Esophagus muscularis mucosa (tissue), 4 donors: ENCODE measurements at regions not wholly inside any gene's neighbourhood (a gene's known extent, or its start where the extent isn't known, plus 50 kb on each side); places are given as distances from the start of the nearest gene placed in this dataset.

Experiments
- DNase-seq: peaks from one replicate; pipeline ENCODE4 v3.0.0-alpha.2; 2017; ENCODE audit errors: extremely low spot score
- H3K27ac ChIP-seq, 4 donors: fragments of 200-600 bp; sonication (generic); replicated peaks in 1 of 4; 1 replicate in 3 of 4; 2 replicates in 1 of 4; pipeline ENCODE4 v1.5.1; 2016 to 2019; ENCODE audit warnings: mild to moderate bottlenecking in 1 of 4
- H3K27me3 ChIP-seq, 4 donors: fragments of 200-600 bp; sonication (generic); one replicate each; pipeline versions ENCODE4 v1.5.1 to v1.6.0; 2016 to 2019
- H3K36me3 ChIP-seq, 4 donors: fragments of 200-600 bp; sonication (generic); one replicate each; pipeline ENCODE4 v1.5.1; 2016 to 2019
- H3K4me1 ChIP-seq, 4 donors: fragments of 200-600 bp; sonication (generic); one replicate each; pipeline ENCODE4 v1.5.1; 2016 to 2019
- H3K4me3 ChIP-seq, 4 donors: fragments of 200-600 bp; sonication (generic); 1 replicate in 2 of 4; 2 replicates in 2 of 4; pipeline ENCODE4 v1.5.1; 2016 to 2019; ENCODE audit warnings: mild to moderate bottlenecking in 4 of 4, moderate library complexity in 1 of 4
- H3K9me3 ChIP-seq, 4 donors: fragments of 200-600 bp; sonication (generic); 1 replicate in 3 of 4; 2 replicates in 1 of 4; pipeline ENCODE4 v1.5.1; 2016 to 2019
- CTCF ChIP-seq, 3 experiments: fragments of 200-600 bp in 2 of 3; fragments of 450-650 bp in 1 of 3; sonication (generic) in 2 of 3; IDR thresholded peaks; one replicate each; pipeline ENCODE4 v1.5.1; 2017 to 2019; ENCODE audit warnings: antibody characterized with exemption in 3 of 3, mild to moderate bottlenecking in 2 of 3, moderate library complexity in 1 of 3
- EP300 ChIP-seq: sonication (generic); formaldehyde crosslinking; IDR thresholded peaks from one replicate; pipeline ENCODE4 v1.6.1; 2017; ENCODE audit warnings: antibody characterized with exemption
- POLR2A ChIP-seq: fragments of 450-650 bp; IDR thresholded peaks from one replicate; pipeline ENCODE4 v1.6.1; 2017; ENCODE audit warnings: antibody characterized with exemption, moderate library complexity, mild to moderate bottlenecking, low read depth
- POLR2AphosphoS5 ChIP-seq, 2 donors: sonication (generic); formaldehyde crosslinking; IDR thresholded peaks; one replicate each; pipeline ENCODE4 v1.6.1; 2017; ENCODE audit warnings: antibody characterized with exemption in 2 of 2
- WGBS: methylation state at CpG from one replicate; pipeline ENCODE4 v1.1.5; 2018; 5-methylcytosine and 5-hydroxymethylcytosine counted together
- intact Hi-C: fragments of 100-400 bp; cut with DNase I; formaldehyde crosslinking; loops from one replicate; pipeline ENCODE4 v1.15.1; 2023

DNA sequence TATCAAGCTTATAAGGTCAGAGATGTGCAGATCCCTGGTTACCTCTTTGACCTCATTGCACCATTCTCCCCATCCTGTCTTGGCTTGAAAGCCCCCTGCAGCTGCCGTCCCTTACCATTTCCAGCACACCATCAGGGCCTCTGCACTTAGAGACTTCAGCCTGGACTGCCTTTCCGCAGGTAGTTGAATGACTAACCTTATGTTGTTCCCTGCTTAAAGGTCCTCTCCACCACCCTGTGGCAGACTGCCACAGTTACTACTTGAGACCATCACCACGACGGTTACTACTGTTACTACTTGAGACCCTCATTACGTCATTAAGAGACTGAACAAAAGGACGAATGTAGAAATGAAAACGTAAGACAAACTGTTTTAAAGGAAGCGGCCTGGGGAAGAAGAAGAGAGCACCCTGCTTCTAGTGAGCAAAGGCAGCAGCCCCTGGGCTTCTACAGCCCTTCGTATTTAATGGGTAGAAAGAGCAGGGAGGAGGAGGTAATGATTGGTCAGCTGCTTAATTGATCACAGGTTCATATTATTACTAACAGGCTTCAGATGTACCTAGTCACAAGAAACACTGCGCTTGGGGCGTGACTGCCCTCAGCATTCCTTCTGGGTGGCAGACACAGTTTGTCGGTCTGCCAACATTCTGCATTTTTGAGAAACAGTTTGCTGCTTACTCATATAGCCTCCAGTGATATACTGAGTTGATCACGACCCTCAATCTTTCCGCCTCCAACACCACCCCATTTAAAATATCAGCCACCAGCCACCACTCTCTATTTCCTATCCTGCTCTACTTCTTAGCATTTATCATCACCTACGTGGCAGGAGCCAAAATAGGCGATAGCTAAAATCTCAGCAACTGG is 74.1 kb upstream of the PARD3 start:
- Histone ChIP-seq H3K27ac (no peak overlapping the region), H3K9me3 (no peaks in the 10 kb centered on the region), H3K36me3 (no peaks in the 10 kb centered on the region), H3K27me3 (no peaks in the 10 kb centered on the region), H3K4me3 (no peak overlapping the region), H3K4me1 (no peaks in the 10 kb centered on the region)
- TF ChIP-seq EP300 = no peak
- TF ChIP-seq CTCF (IDR thresholded peaks at IDR 0.05) = no peak
- no peak for TF ChIP-seq POLR2A
- no peak for TF ChIP-seq POLR2AphosphoS5 (IDR thresholded peaks at IDR 0.05)
- 92% methylated on average over 16 of the region's 16 CpGs for WGBS
- intact Hi-C loops = no loop called here
- no peak for DNase-seq

DNA sequence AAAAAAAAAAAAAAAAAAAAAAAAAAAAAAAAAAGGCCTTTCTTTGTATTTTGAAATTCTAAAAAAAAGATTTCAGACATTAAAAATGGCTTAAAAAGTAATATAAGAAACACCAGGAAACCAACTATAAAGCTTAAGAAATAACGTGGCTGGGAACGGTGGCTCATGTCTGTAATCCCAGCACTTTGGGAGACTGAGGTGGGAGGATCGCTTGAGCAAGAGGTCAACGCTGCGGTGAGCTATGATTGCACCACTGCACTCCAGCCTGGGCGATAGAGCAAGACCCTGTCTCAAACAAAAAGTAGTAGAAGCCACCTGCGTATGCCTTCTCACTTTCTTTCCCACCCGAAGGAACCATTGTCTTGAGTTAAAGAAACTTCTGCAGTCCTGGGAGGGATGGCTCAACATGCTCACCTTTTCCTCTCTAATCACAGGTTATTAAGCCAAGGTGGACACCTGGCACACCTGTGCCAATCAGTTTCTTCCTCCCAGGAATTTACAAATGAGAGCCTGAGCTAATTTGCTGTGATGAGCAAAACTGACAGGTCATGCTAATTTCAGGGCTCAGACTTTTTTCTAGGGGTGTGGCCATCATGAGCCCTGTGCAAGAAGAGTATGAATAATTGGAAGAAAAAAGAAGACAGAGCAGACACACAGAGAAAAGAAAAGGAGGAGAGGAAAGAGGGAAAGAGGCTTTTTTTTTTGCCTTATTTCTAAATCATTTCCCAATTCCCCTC is 72.0 kb upstream of the PARD3 start:
- Histone ChIP-seq H3K27ac (no peak overlapping the region), H3K27me3 (no peaks in the 10 kb centered on the region), H3K36me3 (no peaks in the 10 kb centered on the region), H3K4me1 (no peaks in the 10 kb centered on the region), H3K9me3 (no peaks in the 10 kb centered on the region), H3K4me3 (no peak overlapping the region)
- intact Hi-C loops = no loop called here
- TF ChIP-seq POLR2A (no peak), CTCF (IDR thresholded peaks at IDR 0.05) (no peak), EP300 (no peak), POLR2AphosphoS5 (IDR thresholded peaks at IDR 0.05) (no peak)
- DNase-seq = no peak
- WGBS = 93% methylated on average over 8 of the region's 8 CpGs

GRCh38 chr10:34885898-34886297 is 70.8 kb upstream of the PARD3 start:
- H3K27ac ChIP-seq = no peak overlapping the region
- H3K27me3 ChIP-seq = no peaks in the 10 kb centered on the region
- H3K4me3 ChIP-seq = no peak overlapping the region
- H3K36me3 ChIP-seq = no peaks in the 10 kb centered on the region
- no peaks in the 10 kb centered on the region for H3K4me1 ChIP-seq
- no peaks in the 10 kb centered on the region for H3K9me3 ChIP-seq
- 95% methylated on average over 3 of the region's 3 CpGs for WGBS
- intact Hi-C loops = no loop called here
- TF ChIP-seq EP300 = no peak
- no peak for TF ChIP-seq CTCF (IDR thresholded peaks at IDR 0.05)
- TF ChIP-seq POLR2A = no peak
- no peak for DNase-seq

DNA sequence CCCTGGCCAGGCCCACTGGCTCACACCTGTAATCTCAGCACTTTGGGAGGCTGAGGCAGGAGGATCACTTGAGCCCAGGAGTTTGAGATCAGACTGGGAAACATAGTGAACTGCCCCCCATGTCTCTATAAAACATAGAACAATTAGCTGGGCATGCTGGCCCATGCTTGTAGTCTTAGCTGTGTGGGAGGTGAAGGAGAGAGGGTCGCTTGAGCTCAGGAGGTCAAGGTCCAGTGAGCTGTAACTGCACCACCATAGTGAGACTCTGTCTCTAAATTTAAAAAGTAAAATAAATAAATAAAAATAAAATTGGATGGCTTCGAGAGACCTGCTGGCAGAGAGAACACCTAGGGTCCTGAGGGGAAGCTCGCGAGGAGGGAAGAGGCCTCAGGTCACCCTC is 69.9 kb upstream of the PARD3 start:
- Histone ChIP-seq H3K36me3 (no peaks in the 10 kb centered on the region), H3K4me3 (no peak overlapping the region), H3K27ac (no peak overlapping the region), H3K27me3 (no peaks in the 10 kb centered on the region), H3K9me3 (no peaks in the 10 kb centered on the region), H3K4me1 (no peaks in the 10 kb centered on the region)
- TF ChIP-seq EP300 (no peak), CTCF (IDR thresholded peaks at IDR 0.05) (no peak), POLR2AphosphoS5 (IDR thresholded peaks at IDR 0.05) (no peak), POLR2A (no peak)
- intact Hi-C loops = no loop called here
- 92% methylated on average over 4 of the region's 4 CpGs for WGBS
- no peak for DNase-seq
